KG1 (cell line): ENCODE measurements at regions not wholly inside any gene's neighbourhood (a gene's known extent, or its start where the extent isn't known, plus 50 kb on each side); places are given as distances from the start of the nearest gene placed in this dataset.

Experiments
- DNase-seq: peaks from one replicate; lab custom pipeline; 2025; lab: John Stamatoyannopoulos, UW

- no peak for DNase-seq
Observed at GRCh38 chr2:67340133-67341011, 56.8 kb upstream of the ETAA1 start.

- no peak for DNase-seq
Observed at GRCh38 chr2:67341012-67341318, 56.2 kb upstream of the ETAA1 start.

- no peak for DNase-seq
Observed at GRCh38 chr2:67341336-67341735, 55.8 kb upstream of the ETAA1 start.

- DNase-seq, result no peak
Observed at GRCh38 chr2:67342394-67342793, 54.7 kb upstream of the ETAA1 start.

GRCh38 chr2:67346718-67347407, 50.3 kb upstream of the ETAA1 start:
- DNase-seq, result no peak
